Large intestine (tissue), 3 donors: ENCODE measurements at regions not wholly inside any gene's neighbourhood (a gene's known extent, or its start where the extent isn't known, plus 50 kb on each side); places are given as distances from the start of the nearest gene placed in this dataset.

Experiments
- DNase-seq, 2 donors: peaks; one replicate each; pipeline versions ENCODE4 v3.0.0 to v3.0.0-alpha.2; 2013
- H3K27ac ChIP-seq: one replicate; pipeline ENCODE4 v1.5.1; 2013; ENCODE audit warnings: low read length
- H3K27me3 ChIP-seq: 2 replicates; pipeline ENCODE4 v1.6.1; 2013; ENCODE audit warnings: low read length; ENCODE audit not compliant: control insufficient read depth, insufficient read depth
- H3K36me3 ChIP-seq: 2 replicates; pipeline ENCODE4 v1.6.1; 2013; ENCODE audit warnings: low read length; ENCODE audit not compliant: control insufficient read depth, insufficient read depth
- H3K4me1 ChIP-seq: one replicate; pipeline ENCODE4 v1.6.1; 2013; ENCODE audit warnings: low read length; ENCODE audit not compliant: control insufficient read depth, insufficient read depth
- H3K4me3 ChIP-seq: one replicate; pipeline ENCODE4 v1.5.1; 2013; ENCODE audit warnings: low read length
- H3K9me3 ChIP-seq: one replicate; pipeline ENCODE4 v1.6.1; 2013; ENCODE audit warnings: mild to moderate bottlenecking, low read depth, low read length, moderate library complexity; ENCODE audit not compliant: control insufficient read depth
- WGBS: methylation state at CpG from one replicate; pipeline ENCODE4 v1.1.5; 2013; ENCODE audit warnings: low lambda C conversion rate; ENCODE audit not compliant: insufficient coverage; 5-methylcytosine and 5-hydroxymethylcytosine counted together

DNA sequence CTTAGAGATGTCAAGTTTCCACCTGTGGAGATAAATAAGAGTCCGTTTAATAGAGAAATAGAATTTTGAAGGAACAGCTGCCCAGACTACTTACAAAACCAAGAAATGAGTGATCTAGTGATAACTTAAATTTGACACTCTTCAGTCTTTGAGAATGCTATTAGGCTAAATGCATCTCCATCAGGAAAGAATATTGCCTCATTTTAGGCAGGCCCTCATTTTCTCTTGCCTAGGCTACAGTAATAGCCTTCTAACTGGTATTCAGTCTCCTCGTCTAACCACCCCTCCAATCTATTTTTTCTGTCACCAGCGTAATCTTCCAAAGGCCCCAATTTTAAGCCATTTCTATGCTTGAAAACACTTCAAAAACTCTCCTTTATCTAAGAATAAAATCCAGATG is 537.8 kb upstream of the CA10 start:
- WGBS: no CpG with 5 or more reads among the region's 3 CpGs
- H3K27me3 ChIP-seq: peaks cover 2% of the 10 kb centered on the region
- no peak overlapping the region for H3K27ac ChIP-seq

DNA sequence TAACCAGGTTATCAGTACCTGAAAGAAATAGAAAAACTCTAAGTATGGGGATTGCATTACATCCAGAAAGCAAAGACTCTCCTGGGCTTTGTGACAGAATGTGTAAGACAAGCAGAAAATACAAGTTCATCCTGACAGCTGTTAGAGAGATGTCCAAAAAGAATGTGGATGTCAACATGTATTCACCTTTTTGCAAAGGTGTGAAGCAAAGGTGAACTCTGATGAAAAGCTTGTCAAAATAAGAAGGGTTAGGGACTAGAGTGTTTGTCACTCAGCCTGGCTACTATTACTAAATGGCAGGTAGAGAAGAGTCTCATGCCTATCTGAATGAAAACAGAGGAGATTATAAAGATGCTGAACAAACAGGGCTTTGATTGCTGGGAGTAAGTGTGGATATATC is 527.6 kb upstream of the CA10 start:
- Histone ChIP-seq H3K27ac (no peak overlapping the region), H3K4me3 (no peak overlapping the region), H3K4me1 (no peaks in the 10 kb centered on the region), H3K9me3 (no peaks in the 10 kb centered on the region), H3K36me3 (no peaks in the 10 kb centered on the region), H3K27me3 (no peaks in the 10 kb centered on the region)
- no peak for DNase-seq

More for the DNA sequence above, 537.8 kb upstream of the CA10 start:
- no peak overlapping the region for H3K4me3 ChIP-seq
- H3K4me1 ChIP-seq: no peaks in the 10 kb centered on the region
- H3K9me3 ChIP-seq: no peaks in the 10 kb centered on the region
- DNase-seq: no peak
- no peaks in the 10 kb centered on the region for H3K36me3 ChIP-seq

DNA sequence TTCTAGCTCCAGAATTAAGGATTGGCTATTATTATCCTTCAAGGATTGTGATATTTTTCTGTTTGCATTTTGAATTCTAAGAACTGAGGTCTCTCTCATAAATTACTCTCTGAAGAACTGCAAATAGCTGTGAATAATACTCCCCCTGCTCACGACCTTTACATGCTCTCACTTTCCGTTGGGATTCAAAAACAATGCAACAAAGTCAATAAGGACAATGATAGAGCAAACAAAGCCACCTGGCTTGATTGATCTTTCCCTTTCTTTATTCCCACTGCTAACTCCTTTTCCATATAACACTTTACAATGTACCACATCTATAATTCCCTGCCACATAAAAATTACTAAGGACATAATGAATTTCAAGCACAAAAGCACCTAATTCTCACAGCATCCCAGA is 523.0 kb upstream of the CA10 start:
- H3K4me1 ChIP-seq: no peaks in the 10 kb centered on the region
- no peak overlapping the region for H3K4me3 ChIP-seq
- DNase-seq: no peak
- 14% methylated on average over 1 of the region's 2 CpGs for WGBS
- H3K27ac ChIP-seq: no peak overlapping the region
- no peaks in the 10 kb centered on the region for H3K36me3 ChIP-seq
- H3K27me3 ChIP-seq: no peaks in the 10 kb centered on the region
- H3K9me3 ChIP-seq: no peaks in the 10 kb centered on the region

DNA sequence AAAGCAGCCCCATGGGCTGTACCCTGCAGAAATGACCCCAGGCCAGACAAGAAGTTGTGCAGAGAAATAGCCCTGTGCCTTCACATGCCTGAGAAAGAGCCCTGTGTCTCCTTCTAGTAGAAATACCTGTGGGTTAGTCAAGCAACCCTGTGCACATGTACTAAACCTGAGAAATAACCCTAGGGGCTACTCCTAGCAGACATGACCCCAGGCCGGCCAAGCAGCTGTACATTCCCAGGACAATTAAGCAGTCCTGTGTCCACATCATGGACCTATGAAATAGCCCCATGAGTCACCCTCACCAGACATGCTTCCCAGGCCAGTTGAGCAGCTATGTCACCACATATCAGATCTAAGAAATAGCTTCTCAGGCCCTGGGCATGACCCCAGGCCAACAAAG is 519.7 kb upstream of the CA10 start:
- Histone ChIP-seq H3K27me3 (no peaks in the 10 kb centered on the region), H3K4me3 (no peak overlapping the region), H3K27ac (no peak overlapping the region), H3K9me3 (no peaks in the 10 kb centered on the region), H3K36me3 (no peaks in the 10 kb centered on the region), H3K4me1 (no peaks in the 10 kb centered on the region)
- DNase-seq: no peak
- WGBS: no CpG with 5 or more reads among the region's 1 CpG

DNA sequence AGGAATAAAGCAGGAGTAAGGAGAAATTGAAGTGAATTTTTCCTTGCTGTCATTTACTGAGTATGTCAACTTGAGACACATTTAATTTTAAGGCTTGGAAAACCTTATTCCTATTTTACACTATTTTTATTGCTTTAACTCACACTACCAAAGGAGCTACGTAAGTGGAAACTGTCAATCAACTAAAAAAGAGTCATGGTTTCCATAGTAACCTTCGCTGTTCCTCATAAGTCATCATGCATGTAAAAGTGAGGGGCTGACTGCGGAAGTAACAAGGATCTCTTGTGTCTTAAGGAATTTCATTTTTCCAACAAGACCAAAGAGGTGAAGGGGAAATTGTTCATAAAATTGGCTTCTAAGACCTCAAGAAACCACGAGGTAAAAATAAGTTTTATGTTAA is 516.2 kb upstream of the CA10 start:
- Histone ChIP-seq H3K9me3 (no peaks in the 10 kb centered on the region), H3K36me3 (no peaks in the 10 kb centered on the region), H3K27me3 (no peaks in the 10 kb centered on the region), H3K4me3 (no peak overlapping the region), H3K4me1 (no peaks in the 10 kb centered on the region), H3K27ac (no peak overlapping the region)
- 83% methylated on average over 2 of the region's 4 CpGs for WGBS
- DNase-seq: no peak

DNA sequence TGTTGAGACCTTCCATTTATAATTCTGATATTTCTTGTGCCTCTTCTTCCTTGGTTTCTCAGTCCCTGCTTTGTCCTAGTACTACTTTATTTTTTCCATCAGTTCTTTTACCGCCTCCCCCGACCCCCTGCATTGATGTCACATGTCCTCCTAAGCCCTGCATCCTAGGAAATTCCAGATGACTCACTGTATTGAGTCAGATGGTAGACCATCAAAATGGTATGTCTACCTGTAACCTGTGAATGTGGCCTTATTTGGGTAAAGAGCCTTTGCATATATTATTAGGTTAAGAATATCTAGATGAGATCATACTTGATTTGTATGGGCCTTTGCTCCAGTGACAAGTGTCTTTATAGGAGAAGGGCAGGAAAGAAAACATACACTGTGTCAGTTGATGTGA is 515.3 kb upstream of the CA10 start:
- no peak overlapping the region for H3K27ac ChIP-seq
- H3K36me3 ChIP-seq: no peaks in the 10 kb centered on the region
- H3K4me3 ChIP-seq: no peak overlapping the region
- no peak for DNase-seq
- no peaks in the 10 kb centered on the region for H3K9me3 ChIP-seq
- H3K27me3 ChIP-seq: no peaks in the 10 kb centered on the region
- H3K4me1 ChIP-seq: no peaks in the 10 kb centered on the region
- no CpG with 5 or more reads among the region's 2 CpGs for WGBS

DNA sequence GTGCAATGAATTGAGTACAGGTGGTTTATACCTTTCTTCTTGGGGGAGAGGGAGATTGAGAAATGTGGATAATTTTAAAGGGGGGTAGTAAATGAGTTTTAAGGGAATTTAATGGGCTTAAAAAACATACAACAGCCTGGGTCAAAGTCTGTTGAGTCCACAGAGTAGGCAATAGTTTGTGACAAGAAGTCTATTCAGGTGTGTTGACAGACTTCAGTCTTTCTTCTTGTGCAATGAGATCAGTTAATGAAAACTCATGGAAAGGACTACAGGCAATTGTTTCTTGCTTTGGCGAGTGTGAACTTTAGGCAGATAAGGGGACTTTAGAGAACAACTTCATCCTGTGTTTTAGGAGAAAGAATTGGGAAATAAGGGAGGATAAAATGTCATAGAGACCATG is 507.8 kb upstream of the CA10 start:
- Histone ChIP-seq H3K4me1 (no peaks in the 10 kb centered on the region), H3K4me3 (no peak overlapping the region), H3K27ac (no peak overlapping the region), H3K36me3 (no peaks in the 10 kb centered on the region), H3K27me3 (no peaks in the 10 kb centered on the region), H3K9me3 (peaks cover 5% of the 10 kb centered on the region)
- WGBS: no CpG with 5 or more reads among the region's 1 CpG
- peak; percentile 3 to 30 for DNase-seq

DNA sequence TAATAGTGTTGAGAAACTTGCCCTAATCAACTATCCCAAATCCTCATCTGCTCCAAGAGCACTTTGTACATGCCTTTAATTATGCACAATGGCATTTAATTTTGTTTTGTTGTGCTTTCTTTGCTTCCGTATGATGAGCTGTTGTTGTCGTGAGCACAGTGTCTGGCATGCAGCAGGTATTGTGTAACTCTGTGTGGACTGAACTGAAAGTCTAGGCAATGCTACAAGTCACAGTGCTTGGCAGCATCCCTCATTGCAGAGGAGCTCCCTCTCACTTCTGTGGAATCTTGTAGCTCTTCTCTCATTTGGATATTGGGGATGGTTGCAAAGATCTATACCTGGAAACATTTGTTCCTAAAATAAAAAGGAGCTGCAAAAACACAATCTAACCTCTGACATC is 502.2 kb upstream of the CA10 start:
- WGBS: no CpG with 5 or more reads among the region's 2 CpGs
- no peaks in the 10 kb centered on the region for H3K9me3 ChIP-seq
- no peaks in the 10 kb centered on the region for H3K36me3 ChIP-seq
- DNase-seq: peak in 1 of 2 donors; percentile 5
- H3K4me1 ChIP-seq: no peaks in the 10 kb centered on the region
- no peak overlapping the region for H3K27ac ChIP-seq
- no peak overlapping the region for H3K4me3 ChIP-seq
- H3K27me3 ChIP-seq: no peaks in the 10 kb centered on the region

DNA sequence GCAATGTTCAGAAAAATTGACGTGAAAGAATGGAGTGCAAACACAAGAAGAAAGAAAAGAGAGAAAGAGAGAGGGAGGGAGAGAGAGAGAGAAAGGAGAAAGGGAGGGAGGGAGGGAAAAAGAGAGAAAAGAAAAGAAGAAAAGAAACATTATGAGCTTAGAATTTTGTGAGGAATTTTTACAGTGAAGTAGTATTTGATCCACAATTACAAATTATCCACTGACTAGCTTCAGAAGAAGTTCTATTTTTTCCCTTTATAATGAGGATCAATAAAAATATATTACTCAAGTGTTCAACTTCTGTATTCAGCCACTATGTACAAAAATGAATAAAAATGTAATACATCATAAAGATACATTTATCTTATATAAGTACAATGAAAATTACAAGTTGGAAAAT is 494.5 kb upstream of the CA10 start:
- H3K4me1 ChIP-seq: no peaks in the 10 kb centered on the region
- H3K9me3 ChIP-seq: no peaks in the 10 kb centered on the region
- no peaks in the 10 kb centered on the region for H3K36me3 ChIP-seq
- no peaks in the 10 kb centered on the region for H3K27me3 ChIP-seq
- no peak overlapping the region for H3K4me3 ChIP-seq
- DNase-seq: no peak
- H3K27ac ChIP-seq: no peak overlapping the region
- 65% methylated on average over 1 of the region's 1 CpG for WGBS

DNA sequence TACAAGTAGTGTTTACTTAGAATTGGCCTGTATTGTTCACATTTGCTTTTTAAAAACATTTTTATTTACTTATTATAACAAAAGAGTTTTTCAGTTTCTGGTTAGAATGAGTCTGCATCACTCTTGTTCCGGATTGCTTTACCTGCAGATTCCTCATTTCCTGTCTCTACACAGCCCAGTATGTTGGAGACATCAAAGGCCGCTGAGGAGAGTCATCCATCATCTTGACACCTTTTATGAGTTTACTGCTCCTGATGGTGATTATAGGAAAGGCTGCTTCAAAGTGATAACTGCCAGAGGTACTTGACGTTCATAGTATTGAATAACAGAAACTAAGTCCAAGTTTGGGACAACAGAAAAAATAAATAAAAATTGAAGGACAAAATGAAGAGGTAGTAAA is 490.5 kb upstream of the CA10 start:
- WGBS: 0% methylated on average over 1 of the region's 3 CpGs
- H3K27me3 ChIP-seq: no peaks in the 10 kb centered on the region
- no peaks in the 10 kb centered on the region for H3K4me1 ChIP-seq
- no peak overlapping the region for H3K4me3 ChIP-seq
- H3K27ac ChIP-seq: no peak overlapping the region
- H3K9me3 ChIP-seq: no peaks in the 10 kb centered on the region
- H3K36me3 ChIP-seq: no peaks in the 10 kb centered on the region
- peak; percentile 74 to 92 for DNase-seq

DNA sequence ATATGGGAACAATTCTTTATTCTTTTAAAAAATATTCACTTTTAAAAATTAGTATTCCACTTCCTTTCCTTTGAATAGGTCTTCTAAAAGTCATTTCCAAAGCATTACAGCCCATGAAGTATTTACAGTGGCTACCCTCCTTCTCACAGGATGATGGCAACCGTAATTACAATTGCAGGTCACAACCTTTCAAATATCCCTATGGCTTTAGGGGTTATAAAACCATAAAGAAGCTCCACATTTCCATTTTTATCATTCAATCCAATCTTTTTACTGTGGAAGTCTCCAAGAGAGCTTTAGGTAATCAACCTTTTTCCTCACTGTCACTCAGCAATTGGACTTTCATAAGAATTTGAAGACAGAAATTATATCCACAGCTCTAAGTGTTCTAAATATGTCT is 488.9 kb upstream of the CA10 start:
- no peaks in the 10 kb centered on the region for H3K36me3 ChIP-seq
- H3K9me3 ChIP-seq: no peaks in the 10 kb centered on the region
- H3K27ac ChIP-seq: no peak overlapping the region
- H3K27me3 ChIP-seq: no peaks in the 10 kb centered on the region
- no CpG with 5 or more reads among the region's 1 CpG for WGBS
- H3K4me1 ChIP-seq: no peaks in the 10 kb centered on the region
- no peak for DNase-seq
- no peak overlapping the region for H3K4me3 ChIP-seq
